CD14-positive monocyte (primary cell): ENCODE measurements at regions not wholly inside any gene's neighbourhood (a gene's known extent, or its start where the extent isn't known, plus 50 kb on each side); places are given as distances from the start of the nearest gene placed in this dataset.

Experiments
- DNase-seq, 3 donors: peaks; one replicate each; pipeline ENCODE4 v3.0.0-alpha.2; 2011 to 2022
- H2AFZ ChIP-seq: 2 replicates; pipeline ENCODE4 v1.6.0; 2012; ENCODE audit warnings: mild to moderate bottlenecking, low read depth, low read length, inconsistent platforms; ENCODE audit not compliant: insufficient read depth, poor library complexity, severe bottlenecking
- H3K27ac ChIP-seq, 2 donors: 1 replicate in 1 of 2; 2 replicates in 1 of 2; pipeline ENCODE4 v1.5.1; 2012 to 2013; ENCODE audit warnings: low read length in 2 of 2, control low read depth in 1 of 2, inconsistent platforms in 1 of 2, low read depth in 1 of 2, mild to moderate bottlenecking in 1 of 2
- H3K27me3 ChIP-seq, 2 donors: one replicate each; pipeline versions ENCODE4 v1.6.0 to v1.6.1; 2011 to 2013; ENCODE audit warnings: low read length in 2 of 2; ENCODE audit not compliant: control insufficient read depth in 2 of 2, insufficient read depth in 2 of 2
- H3K36me3 ChIP-seq, 2 donors: replicated peaks in 1 of 2; 1 replicate in 1 of 2; 2 replicates in 1 of 2; pipeline versions ENCODE4 v1.5.1 to v1.6.1; 2012 to 2013; ENCODE audit warnings: low read length in 2 of 2, control low read depth in 1 of 2, inconsistent platforms in 1 of 2, mild to moderate bottlenecking in 1 of 2; ENCODE audit not compliant: insufficient read depth in 2 of 2, control insufficient read depth in 1 of 2
- H3K4me1 ChIP-seq, 2 donors: 1 replicate in 1 of 2; 2 replicates in 1 of 2; pipeline versions ENCODE4 v1.5.1 to v1.6.1; 2012 to 2013; ENCODE audit warnings: low read length in 2 of 2, control low read depth in 1 of 2, inconsistent platforms in 1 of 2, mild to moderate bottlenecking in 1 of 2, moderate library complexity in 1 of 2; ENCODE audit not compliant: insufficient read depth in 2 of 2, control insufficient read depth in 1 of 2
- H3K4me2 ChIP-seq: replicated peaks from 2 replicates; pipeline ENCODE3; 2012; ENCODE audit warnings: low read length, moderate library complexity, mild to moderate bottlenecking; ENCODE audit not compliant: poor library complexity, severe bottlenecking; ENCODE audit errors: extremely low read depth
- H3K4me3 ChIP-seq, 3 experiments: fragments of 200-600 bp in 1 of 3; sonication (generic) in 1 of 3; replicated peaks in 1 of 3; 1 replicate in 2 of 3; 2 replicates in 1 of 3; pipeline ENCODE4 v1.5.1; 2011 to 2013; ENCODE audit warnings: low read length in 3 of 3, mild to moderate bottlenecking in 3 of 3, control low read depth in 2 of 3, low read depth in 2 of 3, inconsistent platforms in 1 of 3, moderate library complexity in 1 of 3
- H3K79me2 ChIP-seq: 2 replicates; pipeline ENCODE4 v1.6.0; 2012; ENCODE audit warnings: mild to moderate bottlenecking, control low read depth, inconsistent platforms, low read length, moderate library complexity; ENCODE audit not compliant: insufficient read depth
- H3K9ac ChIP-seq: 2 replicates; pipeline ENCODE4 v1.6.0; 2017; ENCODE audit warnings: low read length, mild to moderate bottlenecking; ENCODE audit not compliant: insufficient read depth, poor library complexity, severe bottlenecking
- H3K9me3 ChIP-seq, 2 donors: replicated peaks in 1 of 2; 1 replicate in 1 of 2; 2 replicates in 1 of 2; pipeline versions ENCODE4 v1.5.1 to v1.6.1; 2012 to 2013; ENCODE audit warnings: low read length in 2 of 2, control low read depth in 1 of 2; ENCODE audit not compliant: control insufficient read depth in 1 of 2, insufficient read depth in 1 of 2
- H4K20me1 ChIP-seq: 2 replicates; pipeline ENCODE4 v1.6.0; 2012; ENCODE audit warnings: mild to moderate bottlenecking, low read length, control low read depth, moderate library complexity; ENCODE audit not compliant: insufficient read depth
- H3K27ac Mint-ChIP-seq, 7 donors: one replicate each; pipeline ENCODE4 v1.8.0; 2020; ENCODE audit warnings: mild to moderate bottlenecking in 7 of 7, mixed read lengths in 7 of 7, moderate library complexity in 6 of 7, inconsistent platforms in 2 of 7
- H3K27me3 Mint-ChIP-seq, 3 donors: one replicate each; pipeline ENCODE4 v1.8.0; 2021 to 2022; ENCODE audit warnings: low read depth in 3 of 3, mild to moderate bottlenecking in 3 of 3, mixed read lengths in 3 of 3, moderate library complexity in 3 of 3, inconsistent platforms in 1 of 3
- H3K36me3 Mint-ChIP-seq, 2 donors: one replicate each; pipeline ENCODE4 v1.8.0; 2020; ENCODE audit warnings: mixed read lengths in 2 of 2, inconsistent platforms in 1 of 2, mild to moderate bottlenecking in 1 of 2
- H3K4me1 Mint-ChIP-seq: one replicate; pipeline ENCODE4 v1.8.0; 2020; ENCODE audit warnings: mild to moderate bottlenecking, mixed read lengths
- H3K4me3 Mint-ChIP-seq, 2 donors: one replicate each; pipeline ENCODE4 v1.8.0; 2020; ENCODE audit warnings: mild to moderate bottlenecking in 2 of 2, mixed read lengths in 2 of 2, moderate library complexity in 1 of 2
- H3K9me3 Mint-ChIP-seq, 7 donors: one replicate each; pipeline ENCODE4 v1.8.0; 2020 to 2022; ENCODE audit warnings: mixed read lengths in 7 of 7, mild to moderate bottlenecking in 6 of 7, moderate library complexity in 6 of 7, inconsistent platforms in 2 of 7
- CTCF ChIP-seq: fragments of 200-600 bp; IDR thresholded peaks from one replicate; pipeline ENCODE4 v1.8.0; 2022; ENCODE audit warnings: antibody characterized with exemption, mild to moderate bottlenecking
- WGBS: methylation state at CpG from one replicate; pipeline ENCODE4 v1.1.5; 2013; ENCODE audit warnings: missing lambda C conversion rate; ENCODE audit not compliant: insufficient coverage; 5-methylcytosine and 5-hydroxymethylcytosine counted together
- intact Hi-C, 2 donors: fragments of 100-400 bp; cut with micrococcal nuclease; formaldehyde crosslinking; loops; one replicate each; pipeline versions ENCODE4 v1.15.0 to v1.15.1; 2023

GRCh38 chr6:27753668-27754407 lies 158.4 kb downstream of the OR2B2 start:
- H3K9me3 ChIP-seq: no peaks in the 10 kb centered on the region
- H3K4me2 ChIP-seq: peak overlapping the region; percentile 85
- H3K27me3 ChIP-seq: no peaks in the 10 kb centered on the region
- TF ChIP-seq CTCF: no peak
- peaks cover 0 to 5% (median under 1%) of the 10 kb centered on the region in 3 donors for H3K27me3 Mint-ChIP-seq
- no peak overlapping the region for H3K27ac ChIP-seq
- no peak overlapping the region for H3K9ac ChIP-seq
- peak overlapping the region; percentile 60 for H2AFZ ChIP-seq
- H4K20me1 ChIP-seq: no peaks in the 10 kb centered on the region
- WGBS: 0% methylated on average over 3 of the region's 12 CpGs
- no peaks in the 10 kb centered on the region for H3K79me2 ChIP-seq
- no peaks in the 10 kb centered on the region for H3K36me3 ChIP-seq
- intact Hi-C loops: loop anchor here (2.0 to 10.0 kb wide), 6 partner anchors 62 to 1199 kb away; no protein-coding TSS in a partner anchor
- H3K4me1 ChIP-seq: peaks cover 34 to 42% of the 10 kb centered on the region in 2 donors
- peak; percentile 39 to 62 (median 51) for DNase-seq
- H3K4me3 ChIP-seq: peak overlapping the region; percentile 22 to 81 (median 32)
- no peaks in the 10 kb centered on the region for H3K36me3 Mint-ChIP-seq
- no peaks in the 10 kb centered on the region for H3K9me3 Mint-ChIP-seq
- peaks cover 37% of the 10 kb centered on the region for H3K4me1 Mint-ChIP-seq
- peak overlapping the region; percentile 73 to 90 for H3K4me3 Mint-ChIP-seq
- H3K27ac Mint-ChIP-seq: peak overlapping the region; percentile 45 to 82 (median 61)

- peak overlapping the region; percentile 89 to 90 for H3K27ac ChIP-seq
- TF ChIP-seq CTCF: peak; percentile 82
- intact Hi-C loops: loop anchor here (2.0 to 10.0 kb wide), 6 partner anchors 60 to 1197 kb away; no protein-coding TSS in a partner anchor
- no peaks in the 10 kb centered on the region for H4K20me1 ChIP-seq
- peak overlapping the region; percentile 94 to 99 for H3K4me3 Mint-ChIP-seq
- peak; percentile 70 to 77 (median 74) for DNase-seq
- H3K27ac Mint-ChIP-seq: peak overlapping the region; percentile 93 to 100 (median 98)
- no peaks in the 10 kb centered on the region for H3K36me3 Mint-ChIP-seq
- no peaks in the 10 kb centered on the region for H3K79me2 ChIP-seq
- peaks cover 26 to 35% of the 10 kb centered on the region in 2 donors for H3K4me1 ChIP-seq
- peak overlapping the region; percentile 81 for H2AFZ ChIP-seq
- no peaks in the 10 kb centered on the region for H3K9me3 ChIP-seq
- H3K27me3 Mint-ChIP-seq: peaks cover 0 to 14% (median 2%) of the 10 kb centered on the region in 3 donors
- 89% methylated on average over 3 of the region's 24 CpGs for WGBS
- peak overlapping the region; percentile 42 to 81 (median 69) for H3K4me3 ChIP-seq
- no peaks in the 10 kb centered on the region for H3K36me3 ChIP-seq
- no peaks in the 10 kb centered on the region for H3K27me3 ChIP-seq
- H3K9ac ChIP-seq: peak overlapping the region; percentile 69
- peaks cover 28% of the 10 kb centered on the region for H3K4me1 Mint-ChIP-seq
- H3K9me3 Mint-ChIP-seq: no peaks in the 10 kb centered on the region
- H3K4me2 ChIP-seq: peak overlapping the region; percentile 85
Observed at GRCh38 chr6:27752038-27752885, 159.9 kb downstream of the OR2B2 start.
